ENCODE measurements at regions not wholly inside any gene's neighbourhood (a gene's known extent, or its start where the extent isn't known, plus 50 kb on each side); places are given as distances from the start of the nearest gene placed in this dataset.

- no peak for TF ChIP-seq CTCF (IDR thresholded peaks at IDR 0.05)
- TF ChIP-seq POLR2A (IDR thresholded peaks at IDR 0.05): no peak
Measured at GRCh38 chr4:11074581-11075241, 354.0 kb downstream of the HS3ST1 start.
